ENCODE measurements at regions not wholly inside any gene's neighbourhood (a gene's known extent, or its start where the extent isn't known, plus 50 kb on each side); places are given as distances from the start of the nearest gene placed in this dataset.

GRCh38 chr3:72407766-72408165, 440.5 kb downstream of the SHQ1 start:
- TF ChIP-seq ELK1 (IDR thresholded peaks at IDR 0.05; ENCODE audit: borderline replicate concordance, low read depth, low read length) (no peak), CHD1 (IDR thresholded peaks at IDR 0.05; ENCODE audit: low read depth, low read length) (no peak), NFE2L2 (IDR thresholded peaks at IDR 0.05; ENCODE audit: low read depth, low read length) (no peak), RAD21 (IDR thresholded peaks at IDR 0.05; ENCODE audit: low read length) (no peak), RCOR1 (IDR thresholded peaks at IDR 0.05; ENCODE audit: insufficient replicate concordance, low read length) (no peak), BHLHE40 (IDR thresholded peaks at IDR 0.05; ENCODE audit: low read depth, low read length) (no peak), FOS (IDR thresholded peaks at IDR 0.05; ENCODE audit: low read depth, low read length) (no peak)
- WGBS, 2 experiments (ENCODE audit: extremely low coverage in 2 of 2, insufficient read length in 1 of 2), result 67% methylated on average over 3 of the region's 6 CpGs; no CpG with 5 or more reads in 1 of the 2 experiments
- Histone ChIP-seq H2AK9ac (replicated peaks; ENCODE audit: low read depth, low read length, poor library complexity) (no peak overlapping the region), H2BK15ac (ENCODE audit: low read depth, low read length) (no peak overlapping the region), H2BK20ac (ENCODE audit: low read depth, low read length) (no peak overlapping the region), H4K5ac (ENCODE audit: low read depth, low read length) (no peak overlapping the region), H4K8ac (ENCODE audit: low read depth in 2 of 2, low read length in 2 of 2) (no peak overlapping the region), H3K14ac (replicated peaks; ENCODE audit: low read depth, low read length) (no peak overlapping the region), H2AFZ (replicated peaks; ENCODE audit: low read length, poor library complexity) (no peak overlapping the region), H3K4me3 (ENCODE audit: insufficient read depth, low read depth, low read length) (no peak overlapping the region), H3K4me2 (ENCODE audit: low read depth, low read length) (no peak overlapping the region), H3K36me3 (ENCODE audit: control insufficient read depth, insufficient read depth, low read length) (no peaks in the 10 kb centered on the region; the same call in 1 of the 2 replicates), H3K9me1 (ENCODE audit: insufficient read depth, low read length) (peaks cover 8% of the 10 kb centered on the region; the same call in 1 of the 2 replicates), H2AK5ac (ENCODE audit: low read depth, low read length) (no peak overlapping the region), H3K18ac (ENCODE audit: low read depth, low read length) (no peak overlapping the region), H3K23ac (ENCODE audit: low read depth, low read length) (no peak overlapping the region), H3K56ac (ENCODE audit: extremely low read depth, insufficient read depth, low read length) (no peak overlapping the region), H2BK120ac (ENCODE audit: low read depth, low read length) (no peak overlapping the region), H3K9ac (ENCODE audit: low read depth, low read length) (no peak overlapping the region), H3K4me1 (ENCODE audit: control insufficient read depth, insufficient read depth, low read length) (peaks cover 9% of the 10 kb centered on the region), H2BK5ac (ENCODE audit: low read depth, low read length, poor library complexity, severe bottlenecking) (no peak overlapping the region), H3K4ac (ENCODE audit: low read depth, low read length) (no peak overlapping the region), H3K9me3 (ENCODE audit: control insufficient read depth, insufficient read depth, low read length) (no peaks in the 10 kb centered on the region), H4K91ac (ENCODE audit: insufficient read depth, low read depth, low read length) (no peak overlapping the region), H3K79me1 (ENCODE audit: low read depth in 1 of 2, low read length in 2 of 2) (peaks cover 33 to 72% of the 10 kb centered on the region in 2 experiments), H3K27me3 (ENCODE audit: control insufficient read depth, insufficient read depth, low read length) (no peaks in the 10 kb centered on the region), H4K20me1 (ENCODE audit: insufficient read depth, low read length) (peaks cover 90% of the 10 kb centered on the region), H3K27ac (ENCODE audit: insufficient read depth, low read length) (no peak overlapping the region)
- in situ Hi-C loops (cut with MboI; ENCODE audit: low sequenced_read_pairs) (no loop called here), dilution Hi-C loops (cut with HindIII; ENCODE audit: low sequenced_read_pairs, unreplicated experiment) (no loop called here), intact Hi-C loops (cut with micrococcal nuclease) (no loop called here)
- CTCF ChIA-PET, result interaction anchor here (0.5 to 0.8 kb wide), 2 partner anchors 16 to 1234 kb away, joined by 3 read pairs; no protein-coding TSS in a partner anchor
- ATAC-seq (ENCODE audit: low read depth) (no peak), DNase-seq (no peak)
- POLR2A ChIA-PET (ENCODE audit: unreplicated experiment), result no interaction called here
- no TSS peak for BruUV-seq (replicated peaks)

All from IMR-90 (cell line).